Esophagus muscularis mucosa (tissue), 4 donors: ENCODE measurements at regions not wholly inside any gene's neighbourhood (a gene's known extent, or its start where the extent isn't known, plus 50 kb on each side); places are given as distances from the start of the nearest gene placed in this dataset.

Source experiments
- DNase-seq: peaks from one replicate; pipeline ENCODE4 v3.0.0-alpha.2; 2017; ENCODE audit errors: extremely low spot score
- H3K27ac ChIP-seq, 4 donors: fragments of 200-600 bp; sonication (generic); replicated peaks in 1 of 4; 1 replicate in 3 of 4; 2 replicates in 1 of 4; pipeline ENCODE4 v1.5.1; 2016 to 2019; ENCODE audit warnings: mild to moderate bottlenecking in 1 of 4
- H3K27me3 ChIP-seq, 4 donors: fragments of 200-600 bp; sonication (generic); one replicate each; pipeline versions ENCODE4 v1.5.1 to v1.6.0; 2016 to 2019
- H3K36me3 ChIP-seq, 4 donors: fragments of 200-600 bp; sonication (generic); one replicate each; pipeline ENCODE4 v1.5.1; 2016 to 2019
- H3K4me1 ChIP-seq, 4 donors: fragments of 200-600 bp; sonication (generic); one replicate each; pipeline ENCODE4 v1.5.1; 2016 to 2019
- H3K4me3 ChIP-seq, 4 donors: fragments of 200-600 bp; sonication (generic); 1 replicate in 2 of 4; 2 replicates in 2 of 4; pipeline ENCODE4 v1.5.1; 2016 to 2019; ENCODE audit warnings: mild to moderate bottlenecking in 4 of 4, moderate library complexity in 1 of 4
- H3K9me3 ChIP-seq, 4 donors: fragments of 200-600 bp; sonication (generic); 1 replicate in 3 of 4; 2 replicates in 1 of 4; pipeline ENCODE4 v1.5.1; 2016 to 2019
- CTCF ChIP-seq, 3 experiments: fragments of 200-600 bp in 2 of 3; fragments of 450-650 bp in 1 of 3; sonication (generic) in 2 of 3; IDR thresholded peaks; one replicate each; pipeline ENCODE4 v1.5.1; 2017 to 2019; ENCODE audit warnings: antibody characterized with exemption in 3 of 3, mild to moderate bottlenecking in 2 of 3, moderate library complexity in 1 of 3
- EP300 ChIP-seq: sonication (generic); formaldehyde crosslinking; IDR thresholded peaks from one replicate; pipeline ENCODE4 v1.6.1; 2017; ENCODE audit warnings: antibody characterized with exemption
- POLR2A ChIP-seq: fragments of 450-650 bp; IDR thresholded peaks from one replicate; pipeline ENCODE4 v1.6.1; 2017; ENCODE audit warnings: antibody characterized with exemption, moderate library complexity, mild to moderate bottlenecking, low read depth
- POLR2AphosphoS5 ChIP-seq, 2 donors: sonication (generic); formaldehyde crosslinking; IDR thresholded peaks; one replicate each; pipeline ENCODE4 v1.6.1; 2017; ENCODE audit warnings: antibody characterized with exemption in 2 of 2
- WGBS: methylation state at CpG from one replicate; pipeline ENCODE4 v1.1.5; 2018; 5-methylcytosine and 5-hydroxymethylcytosine counted together
- intact Hi-C: fragments of 100-400 bp; cut with DNase I; formaldehyde crosslinking; loops from one replicate; pipeline ENCODE4 v1.15.1; 2023

- Histone ChIP-seq H3K4me3 (no peak overlapping the region), H3K27ac (no peak overlapping the region), H3K27me3 (no peaks in the 10 kb centered on the region), H3K4me1 (peaks cover 4 to 18% (median 8%) of the 10 kb centered on the region in 4 donors), H3K36me3 (no peaks in the 10 kb centered on the region), H3K9me3 (peaks cover 0 to 3% (median 0%) of the 10 kb centered on the region in 4 donors)
- 88% methylated on average over 8 of the region's 8 CpGs for whole genome bisulfite sequencing
- no peak for TF ChIP-seq POLR2A
- intact Hi-C loops = no loop called here
- DNase-seq = no peak
Measured at GRCh38 chr1:87682565-87682964, 353.9 kb downstream of the LMO4 start.

DNA sequence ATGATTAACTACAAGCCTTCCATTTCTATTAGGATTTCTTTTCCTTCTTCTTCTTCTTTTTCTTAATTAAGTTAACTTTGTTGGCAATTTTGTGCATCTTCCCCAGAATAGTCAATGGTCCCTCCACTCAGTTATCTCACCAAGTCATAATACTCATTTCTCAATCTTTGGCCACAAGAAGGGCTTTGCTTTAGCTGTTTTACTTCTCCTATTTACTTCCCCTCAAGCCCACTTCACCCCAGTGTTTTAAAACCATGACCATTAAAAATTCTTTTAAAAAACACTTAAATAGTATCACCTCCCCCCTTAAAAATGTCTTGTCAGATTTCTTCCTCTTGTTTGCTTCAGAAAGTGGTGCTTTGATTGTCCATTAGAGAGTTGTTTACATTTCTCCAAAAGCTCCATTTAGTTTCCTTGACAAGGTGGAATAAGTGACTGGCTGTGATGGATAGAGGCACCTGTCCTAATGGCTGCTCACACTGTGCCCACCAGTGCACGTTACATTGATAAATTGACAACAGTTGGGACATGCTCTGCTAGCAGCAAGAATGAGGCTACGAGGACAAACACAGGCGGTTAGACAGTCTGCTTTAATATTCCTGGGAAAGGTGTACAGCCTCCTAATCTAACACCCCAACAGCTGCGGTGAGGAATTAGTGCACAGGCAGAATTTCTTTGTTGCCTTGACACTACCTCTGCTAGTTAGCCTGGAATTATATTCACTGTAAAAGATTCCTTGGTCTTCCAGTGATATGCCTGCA lies 354.7 kb downstream of the LMO4 start:
- intact Hi-C loops = no loop called here
- no peak for DNase-seq
- H3K27me3 ChIP-seq = no peaks in the 10 kb centered on the region
- H3K4me1 ChIP-seq = peaks cover 4 to 18% (median 8%) of the 10 kb centered on the region in 4 donors
- H3K27ac ChIP-seq = peak overlapping the region in 3 of 4 donors; percentile 27 to 63 (median 48)
- peaks cover 0 to 3% (median 0%) of the 10 kb centered on the region in 4 donors for H3K9me3 ChIP-seq
- peak overlapping the region; percentile 44 to 55 (median 48) for H3K4me3 ChIP-seq
- no peaks in the 10 kb centered on the region for H3K36me3 ChIP-seq
- 80% methylated on average over 4 of the region's 4 CpGs for WGBS
- TF ChIP-seq CTCF (IDR thresholded peaks at IDR 0.05) (no peak), POLR2AphosphoS5 (IDR thresholded peaks at IDR 0.05) (no peak), EP300 (no peak), POLR2A (no peak)

GRCh38 chr1:87684194-87684593 lies 355.5 kb downstream of the LMO4 start:
- DNase-seq = no peak
- WGBS = 69% methylated on average over 14 of the region's 14 CpGs
- Histone ChIP-seq H3K9me3 (peaks cover 0 to 1% (median 0%) of the 10 kb centered on the region in 4 donors), H3K36me3 (no peaks in the 10 kb centered on the region), H3K27me3 (no peaks in the 10 kb centered on the region), H3K4me3 (peak overlapping the region; percentile 44 to 55 (median 48)), H3K4me1 (peaks cover 4 to 18% (median 8%) of the 10 kb centered on the region in 4 donors), H3K27ac (peak overlapping the region in 3 of 4 donors; percentile 27 to 63 (median 48))
- TF ChIP-seq POLR2AphosphoS5 (IDR thresholded peaks at IDR 0.05) = no peak
- TF ChIP-seq EP300 = no peak
- no peak for TF ChIP-seq POLR2A
- no peak for TF ChIP-seq CTCF (IDR thresholded peaks at IDR 0.05)
- intact Hi-C loops = no loop called here

DNA sequence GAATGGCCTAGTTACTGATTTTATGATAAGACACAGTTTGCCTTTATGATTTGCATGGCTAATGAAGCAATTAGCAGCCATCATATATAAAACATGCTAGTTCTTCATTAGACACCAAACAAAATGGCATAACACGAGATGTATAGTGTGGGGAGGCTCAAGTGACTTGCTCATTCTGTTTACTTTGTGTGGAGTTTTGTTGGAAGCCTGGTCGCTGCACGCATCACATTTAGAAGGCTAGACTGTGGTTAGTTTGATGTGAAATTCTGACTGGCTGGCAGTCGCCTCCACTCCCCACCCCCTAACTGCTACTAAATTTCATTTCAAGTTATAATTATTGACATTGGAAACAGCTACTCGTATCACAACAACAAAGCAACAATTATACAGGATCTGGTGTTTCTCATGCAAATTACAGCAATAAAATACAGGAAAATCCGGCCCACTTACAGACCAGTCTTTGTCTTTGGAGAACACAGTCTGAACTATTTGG lies 356.1 kb downstream of the LMO4 start:
- TF ChIP-seq CTCF (IDR thresholded peaks at IDR 0.05) (no peak), POLR2AphosphoS5 (IDR thresholded peaks at IDR 0.05) (no peak), EP300 (no peak), POLR2A (no peak)
- WGBS = 58% methylated on average over 6 of the region's 6 CpGs
- peak overlapping the region in 3 of 4 donors; percentile 27 to 63 (median 48) for H3K27ac ChIP-seq
- H3K36me3 ChIP-seq = no peaks in the 10 kb centered on the region
- no peaks in the 10 kb centered on the region for H3K9me3 ChIP-seq
- H3K4me3 ChIP-seq = peak overlapping the region; percentile 44 to 55 (median 48)
- no peaks in the 10 kb centered on the region for H3K27me3 ChIP-seq
- intact Hi-C loops = no loop called here
- H3K4me1 ChIP-seq = peaks cover 4 to 18% (median 8%) of the 10 kb centered on the region in 4 donors
- no peak for DNase-seq

- Histone ChIP-seq H3K36me3 (no peaks in the 10 kb centered on the region), H3K27ac (no peak overlapping the region), H3K27me3 (no peaks in the 10 kb centered on the region), H3K9me3 (no peaks in the 10 kb centered on the region), H3K4me1 (peaks cover 4 to 18% (median 8%) of the 10 kb centered on the region in 4 donors), H3K4me3 (no peak overlapping the region)
- 71% methylated on average over 16 of the region's 16 CpGs for WGBS
- DNase-seq = no peak
- intact Hi-C loops = no loop called here
- TF ChIP-seq POLR2AphosphoS5 (IDR thresholded peaks at IDR 0.05) (no peak), EP300 (no peak), POLR2A (no peak)
Measured at GRCh38 chr1:87685311-87686135, 356.8 kb downstream of the LMO4 start.
